ENCODE measurements at regions not wholly inside any gene's neighbourhood (a gene's known extent, or its start where the extent isn't known, plus 50 kb on each side); places are given as distances from the start of the nearest gene placed in this dataset.

GRCh38 chr7:13024121-13024674, 336.8 kb downstream of the ARL4A start:
- TF ChIP-seq CTCF (IDR thresholded peaks at IDR 0.05), result no peak
- no peak for TF ChIP-seq POLR2A (IDR thresholded peaks at IDR 0.05)
